ENCODE measurements at regions not wholly inside any gene's neighbourhood (a gene's known extent, or its start where the extent isn't known, plus 50 kb on each side); places are given as distances from the start of the nearest gene placed in this dataset.

GRCh38 chr12:82565966-82566365 lies 120.7 kb upstream of the TMTC2 start:
- no peak for TF ChIP-seq FOXM1 (IDR thresholded peaks at IDR 0.05; ENCODE audit: borderline replicate concordance)
- TF ChIP-seq HDGF (IDR thresholded peaks at IDR 0.05; ENCODE audit: borderline replicate concordance): no peak
- no peak for TF ChIP-seq SP1 (IDR thresholded peaks at IDR 0.05)
- TF ChIP-seq ZNF384 (IDR thresholded peaks at IDR 0.05): no peak
- no peak for TF ChIP-seq TARDBP (IDR thresholded peaks at IDR 0.05)
- no peak for TF ChIP-seq ARNT (IDR thresholded peaks at IDR 0.05)
- TF ChIP-seq ELF4 (IDR thresholded peaks at IDR 0.05): no peak
- TF ChIP-seq CTBP1 (IDR thresholded peaks at IDR 0.05; ENCODE audit: borderline replicate concordance): no peak
- no peak for TF ChIP-seq FOXK2 (IDR thresholded peaks at IDR 0.05)
